ENCODE measurements at regions not wholly inside any gene's neighbourhood (a gene's known extent, or its start where the extent isn't known, plus 50 kb on each side); places are given as distances from the start of the nearest gene placed in this dataset.
"Not testable (repeated sequence)": the region's sequence is repeated elsewhere in the genome, so short reads cannot be mapped to it uniquely, and the experiment has no call there.

DNA sequence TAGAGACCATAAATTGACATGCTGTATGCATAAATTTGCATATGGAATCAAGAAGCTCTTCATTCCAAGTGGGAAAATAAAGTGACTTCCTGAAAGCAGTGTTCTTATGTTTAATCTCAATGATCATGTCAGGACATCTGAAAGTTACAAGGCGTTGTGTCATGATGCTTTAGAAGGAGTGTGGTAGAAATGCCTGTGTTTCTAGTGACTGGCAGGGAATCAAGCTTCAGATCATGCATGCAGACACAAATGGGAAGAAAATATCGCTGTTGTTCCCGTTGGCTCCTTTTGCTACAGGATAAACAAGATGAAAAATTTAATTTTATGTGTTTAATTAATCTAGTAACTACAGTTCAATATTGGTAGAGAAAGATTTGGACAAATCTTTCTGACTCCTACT lies 298.1 kb upstream of the SYT1 start:
- DNase-seq (ENCODE audit: extremely low spot score, insufficient read length, low read depth) (no peak), FAIRE-seq (no peak)

DNA sequence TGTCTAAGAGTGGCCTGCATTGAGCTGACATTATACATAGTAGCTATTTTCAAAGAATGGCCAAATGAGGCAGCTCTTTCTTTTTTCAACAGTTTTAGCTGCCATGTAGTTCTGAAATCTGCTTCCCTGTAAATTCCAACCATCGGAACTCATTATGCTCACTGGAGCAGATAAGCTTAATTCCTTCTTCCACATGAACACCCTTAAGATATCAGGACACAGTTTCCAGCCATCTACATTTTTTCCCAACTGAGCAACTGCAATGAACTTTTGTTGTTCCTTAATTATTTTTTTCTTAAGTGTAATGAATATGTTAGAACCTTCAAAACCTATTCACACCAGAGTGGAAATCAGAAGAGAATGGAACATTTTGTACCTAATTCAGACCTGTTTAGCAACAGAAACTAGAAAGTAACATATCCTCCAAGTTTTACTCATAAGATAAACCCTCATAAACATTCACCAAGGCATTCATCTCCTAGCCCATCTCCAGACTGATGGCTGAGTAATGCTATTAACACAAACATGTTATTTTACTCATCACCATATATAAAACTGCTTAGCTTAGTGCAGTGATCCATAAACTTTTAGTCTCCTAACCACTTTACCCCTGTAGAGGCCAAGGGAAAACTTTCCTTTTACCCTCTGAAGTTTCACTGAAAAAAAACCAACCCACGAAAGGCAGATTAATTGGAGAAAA lies 296.1 kb upstream of the SYT1 start:
- DNase-seq (ENCODE audit: extremely low spot score, insufficient read length, low read depth) (no peak), FAIRE-seq (no peak)

DNA sequence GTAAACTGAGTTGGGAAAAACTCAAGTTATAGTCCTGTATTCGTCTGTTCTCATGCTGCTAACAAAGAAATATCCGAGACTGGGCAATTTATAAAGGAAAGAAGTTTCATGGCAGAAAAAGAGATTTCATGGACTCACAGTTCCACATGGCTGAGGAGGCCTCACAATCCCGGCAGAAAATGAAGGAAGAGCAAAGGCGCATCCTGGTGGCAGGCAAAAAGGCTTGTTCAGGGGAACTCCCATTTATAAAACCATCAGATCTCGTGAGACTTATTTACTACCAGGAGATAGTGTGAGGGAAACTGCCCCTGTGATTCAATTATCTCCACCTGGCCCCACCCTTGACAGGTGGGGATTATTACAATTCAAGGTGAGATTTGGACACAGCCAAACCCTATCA lies 292.6 kb upstream of the SYT1 start:
- no peak for FAIRE-seq
- no peak for DNase-seq (ENCODE audit: extremely low spot score, insufficient read length, low read depth)

DNA sequence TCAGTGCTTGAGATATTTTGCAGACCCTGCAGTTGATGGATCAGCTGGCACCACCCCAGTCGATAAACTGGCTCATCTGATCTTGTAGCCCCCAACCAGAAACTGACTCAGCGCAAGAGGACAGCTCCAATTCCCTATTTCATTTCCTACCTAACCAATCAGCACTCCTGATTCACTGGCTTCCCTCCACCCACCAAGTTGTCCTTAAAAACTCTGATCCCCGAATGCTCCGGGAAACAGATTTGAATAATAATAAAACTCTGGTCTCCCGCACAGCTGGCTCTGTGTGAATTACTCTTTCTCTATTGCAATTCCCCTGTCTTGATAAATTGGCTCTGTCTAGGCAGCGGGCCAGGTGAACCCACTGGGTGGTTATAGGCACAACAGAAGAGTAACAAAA lies 289.4 kb upstream of the SYT1 start:
- DNase-seq (ENCODE audit: extremely low spot score, insufficient read length, low read depth); FAIRE-seq: not testable (repeated sequence)

DNA sequence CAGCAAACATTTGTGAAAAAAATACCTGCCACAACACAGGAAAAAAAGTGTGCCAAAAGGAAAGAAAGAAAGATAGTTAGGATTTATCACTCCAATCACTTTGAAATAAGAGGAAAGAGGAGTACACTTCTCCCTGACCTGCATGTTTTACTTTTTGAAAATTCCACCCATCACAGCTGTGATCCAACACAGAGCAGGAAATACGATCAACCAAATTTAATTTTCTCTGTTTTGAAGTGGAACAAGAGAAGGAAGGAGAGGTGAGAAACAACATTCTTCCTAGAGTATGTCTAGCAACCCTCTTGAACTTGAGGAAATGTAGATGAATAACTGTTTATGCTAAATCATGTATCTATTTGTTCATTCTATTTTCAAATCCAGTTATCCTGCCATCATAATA lies 284.7 kb upstream of the SYT1 start:
- FAIRE-seq: no peak

DNA sequence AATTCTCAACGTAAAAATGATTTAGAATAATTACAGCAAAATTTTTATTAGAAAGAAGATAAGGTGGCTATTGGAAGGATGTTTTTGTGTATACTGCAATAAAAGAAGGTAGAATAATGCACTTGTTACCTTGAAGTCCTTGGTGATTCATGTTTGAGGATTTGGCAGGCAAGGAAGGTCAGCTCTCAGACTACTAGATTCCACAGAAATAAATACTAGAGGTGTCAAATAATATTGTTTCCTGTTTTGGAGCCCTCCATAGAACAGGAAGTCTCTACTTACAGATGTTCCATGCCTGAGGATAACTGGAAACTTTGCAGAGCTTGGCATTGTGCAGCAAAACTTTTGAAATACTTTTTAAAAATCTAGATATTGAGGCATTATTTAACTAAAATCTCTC lies 284.3 kb upstream of the SYT1 start:
- no peak for FAIRE-seq
- no peak for DNase-seq (ENCODE audit: extremely low spot score, insufficient read length, low read depth)

More for the DNA sequence above, 284.7 kb upstream of the SYT1 start:
- DNase-seq (ENCODE audit: extremely low spot score, insufficient read length, low read depth): no peak

DNA sequence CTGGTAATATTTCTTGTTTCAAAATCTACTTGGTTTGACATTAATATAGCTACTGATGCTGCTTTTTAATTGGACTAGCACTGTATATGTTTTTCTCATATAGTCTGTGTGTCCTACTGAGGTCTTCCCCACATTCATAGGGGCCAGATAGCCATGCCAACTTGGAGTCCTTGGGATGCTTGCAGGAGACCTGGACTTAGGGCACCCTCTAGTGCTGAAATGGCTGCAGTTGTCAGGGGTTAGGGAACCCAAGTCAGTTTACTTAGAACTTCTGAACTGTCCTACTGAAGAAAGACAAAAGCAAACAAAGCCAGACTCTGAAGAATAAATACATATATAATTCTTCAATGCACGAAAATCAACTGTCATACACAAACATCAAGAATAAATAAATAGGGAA lies 279.9 kb upstream of the SYT1 start:
- no peak for FAIRE-seq
- DNase-seq (ENCODE audit: extremely low spot score, insufficient read length, low read depth): no peak

DNA sequence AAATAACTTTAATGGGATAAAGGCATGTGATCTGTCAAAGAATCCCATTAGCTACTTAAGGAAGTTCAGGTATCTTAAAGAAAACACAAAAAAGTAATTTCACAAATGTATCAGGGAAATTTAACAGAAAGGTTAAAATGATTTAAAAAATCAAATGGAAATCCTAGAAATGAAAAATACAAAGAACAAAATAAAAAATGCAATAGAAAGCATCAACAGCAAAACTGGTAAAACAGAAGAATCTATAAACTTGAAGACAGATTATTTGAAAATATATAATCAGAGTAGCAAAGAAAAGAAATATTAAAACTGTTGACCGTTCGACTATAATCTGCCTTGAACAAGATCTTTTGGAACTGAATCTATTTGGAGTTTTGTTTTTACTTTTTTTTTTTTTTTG lies 279.4 kb upstream of the SYT1 start:
- DNase-seq (ENCODE audit: extremely low spot score, insufficient read length, low read depth) (no peak), FAIRE-seq (no peak)

DNA sequence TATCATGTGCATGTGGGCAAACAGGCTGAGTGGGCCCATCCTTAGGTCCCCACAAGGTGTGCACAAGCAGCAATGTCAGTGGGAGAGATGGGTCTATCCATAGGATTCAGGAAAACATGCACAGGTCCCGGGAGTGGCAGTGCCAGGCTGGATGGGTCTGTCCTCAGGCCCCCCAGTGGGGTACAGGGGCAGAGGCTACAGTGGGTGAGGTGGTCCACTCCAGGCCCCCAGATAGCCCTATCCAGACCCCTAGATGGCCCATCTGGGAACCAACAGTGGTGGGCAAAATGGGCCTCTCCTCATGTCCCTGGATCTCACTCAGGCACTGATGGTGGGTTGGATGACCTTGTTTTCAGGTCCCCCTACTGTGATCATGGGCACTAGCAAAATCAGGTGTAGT lies 277.8 kb upstream of the SYT1 start:
- DNase-seq (ENCODE audit: extremely low spot score, insufficient read length, low read depth) (no peak), FAIRE-seq (no peak)

DNA sequence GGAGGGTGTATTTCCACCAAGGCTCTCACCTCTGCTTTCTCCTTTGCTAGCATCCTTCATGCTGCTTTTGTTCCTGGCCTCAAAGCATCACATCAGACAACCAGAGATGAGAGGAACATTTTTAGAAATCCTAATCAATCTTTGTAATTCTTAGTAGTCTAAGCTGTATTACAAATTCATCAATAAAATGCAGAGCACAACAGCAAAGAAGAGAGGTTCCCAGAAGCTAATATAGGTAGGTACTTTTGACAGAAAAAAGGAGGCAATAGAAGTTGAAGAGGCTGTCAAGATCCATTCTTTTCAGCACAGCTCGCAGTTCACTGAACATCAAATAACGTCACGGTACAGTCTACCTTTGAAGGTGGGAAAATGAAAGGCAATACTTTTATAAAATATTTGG lies 265.2 kb upstream of the SYT1 start:
- DNase-seq (ENCODE audit: extremely low spot score, insufficient read length, low read depth) (no peak), FAIRE-seq (no peak)

DNA sequence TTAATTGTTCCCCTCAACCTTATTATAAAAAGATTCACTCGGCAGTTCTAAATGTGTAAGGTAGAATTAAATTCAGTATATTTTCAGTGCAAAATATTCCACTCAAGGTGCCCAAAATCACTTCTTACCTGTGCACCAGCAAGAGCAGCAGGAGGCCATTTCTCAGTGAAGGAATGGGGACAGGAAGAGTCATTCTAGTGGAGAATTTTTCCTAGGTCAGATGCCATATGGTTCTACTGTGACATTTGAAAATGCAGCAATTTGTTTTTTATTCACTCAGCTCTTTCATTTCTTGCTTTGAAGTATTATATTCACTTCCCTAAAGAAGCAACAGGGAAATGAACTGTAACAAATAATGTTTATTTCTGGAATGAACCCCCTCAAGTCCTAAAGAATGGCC lies 264.0 kb upstream of the SYT1 start:
- DNase-seq (ENCODE audit: extremely low spot score, insufficient read length, low read depth) (no peak), FAIRE-seq (no peak)

DNA sequence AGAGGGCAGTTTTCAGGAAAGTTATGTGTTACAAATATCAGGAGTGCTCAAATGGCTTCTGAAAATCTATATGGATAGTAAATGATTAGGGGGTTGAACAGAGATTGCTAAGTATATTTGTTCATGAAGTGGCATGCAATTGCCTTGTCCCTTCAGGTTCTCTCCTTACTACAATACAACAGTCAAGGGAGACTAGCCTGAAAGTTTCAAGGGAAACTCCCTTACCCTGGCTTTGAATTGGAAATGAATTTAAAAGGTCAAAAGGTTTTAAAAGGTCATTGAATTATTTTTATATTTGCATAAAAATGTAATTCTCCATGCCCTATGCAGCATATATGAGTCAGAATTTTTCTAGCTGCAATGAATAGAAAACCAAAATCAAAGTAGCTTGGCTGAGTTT lies 253.1 kb upstream of the SYT1 start:
- DNase-seq (ENCODE audit: extremely low spot score, insufficient read length, low read depth): no peak
- FAIRE-seq: no peak

DNA sequence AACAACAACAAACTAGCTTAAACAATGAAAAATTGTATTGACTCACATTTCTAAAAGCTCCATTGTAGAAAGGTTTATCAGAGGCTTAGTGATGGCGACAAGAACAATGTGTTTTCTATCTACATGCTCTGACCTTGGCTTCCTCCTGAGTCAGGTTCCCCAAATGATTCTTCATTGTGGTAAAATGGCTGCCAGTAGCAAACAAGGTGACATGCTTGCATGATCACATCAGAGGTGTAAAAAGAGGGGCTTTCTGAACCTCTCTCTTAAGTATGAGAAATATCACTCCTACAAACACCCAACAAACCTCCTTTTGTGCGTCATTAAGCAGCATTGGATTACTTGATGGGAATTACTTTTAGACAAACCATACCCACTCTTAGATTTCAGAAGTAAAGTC lies 252.4 kb upstream of the SYT1 start:
- FAIRE-seq (no peak), DNase-seq (ENCODE audit: extremely low spot score, insufficient read length, low read depth) (no peak)

DNA sequence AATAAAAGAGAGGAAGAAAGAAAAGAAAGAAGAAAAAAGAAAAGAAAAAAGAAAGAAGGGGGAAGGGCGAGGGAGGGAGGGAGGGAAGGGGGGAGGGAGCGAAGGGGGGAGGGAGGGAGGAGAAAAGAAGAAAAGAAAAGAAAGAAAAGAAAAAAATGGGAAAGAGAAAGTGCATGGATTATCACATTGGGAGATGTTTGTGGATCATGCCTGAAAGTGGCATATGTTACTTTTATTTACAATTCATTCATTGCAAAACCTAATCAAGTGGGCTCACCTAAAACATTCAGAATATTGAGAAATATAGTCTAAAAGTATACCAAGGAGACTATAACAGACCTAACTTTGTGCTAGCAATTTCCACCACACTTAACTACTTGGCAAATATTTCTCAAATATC lies 246.9 kb upstream of the SYT1 start:
- FAIRE-seq (no peak), DNase-seq (ENCODE audit: extremely low spot score, insufficient read length, low read depth) (no peak)

DNA sequence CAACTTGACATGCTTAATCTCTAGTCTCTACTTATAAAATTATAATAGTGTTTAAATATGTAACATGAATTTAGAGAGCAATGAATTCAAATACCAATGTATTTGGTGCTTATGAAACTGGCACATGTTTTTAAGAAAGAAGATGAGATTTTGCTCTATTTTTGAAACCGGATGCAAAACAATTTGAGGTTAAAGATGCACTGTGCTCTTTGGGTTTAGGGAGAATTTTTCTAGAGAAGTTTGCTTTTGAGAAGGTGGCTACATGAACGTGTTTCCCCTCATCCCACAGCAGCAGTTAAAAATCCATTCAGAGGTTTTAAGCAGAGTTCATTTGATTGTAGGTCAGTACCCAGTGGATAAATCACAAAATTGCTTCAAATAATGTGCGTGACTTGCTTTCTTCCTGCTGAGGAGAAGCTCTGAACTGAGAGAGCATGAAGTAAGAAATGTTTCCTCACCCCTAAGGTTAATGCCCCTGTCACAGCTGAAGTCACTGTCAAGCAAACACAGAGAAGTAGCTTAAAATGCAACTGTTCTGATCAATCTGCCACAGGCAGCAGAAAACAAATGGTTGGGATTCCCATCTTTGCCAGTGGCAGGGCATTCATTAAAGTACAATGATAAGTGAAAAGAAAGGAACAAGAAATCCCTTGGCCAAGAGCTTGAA lies 241.9 kb upstream of the SYT1 start:
- FAIRE-seq: no peak
- no peak for DNase-seq (ENCODE audit: extremely low spot score, insufficient read length, low read depth)

DNA sequence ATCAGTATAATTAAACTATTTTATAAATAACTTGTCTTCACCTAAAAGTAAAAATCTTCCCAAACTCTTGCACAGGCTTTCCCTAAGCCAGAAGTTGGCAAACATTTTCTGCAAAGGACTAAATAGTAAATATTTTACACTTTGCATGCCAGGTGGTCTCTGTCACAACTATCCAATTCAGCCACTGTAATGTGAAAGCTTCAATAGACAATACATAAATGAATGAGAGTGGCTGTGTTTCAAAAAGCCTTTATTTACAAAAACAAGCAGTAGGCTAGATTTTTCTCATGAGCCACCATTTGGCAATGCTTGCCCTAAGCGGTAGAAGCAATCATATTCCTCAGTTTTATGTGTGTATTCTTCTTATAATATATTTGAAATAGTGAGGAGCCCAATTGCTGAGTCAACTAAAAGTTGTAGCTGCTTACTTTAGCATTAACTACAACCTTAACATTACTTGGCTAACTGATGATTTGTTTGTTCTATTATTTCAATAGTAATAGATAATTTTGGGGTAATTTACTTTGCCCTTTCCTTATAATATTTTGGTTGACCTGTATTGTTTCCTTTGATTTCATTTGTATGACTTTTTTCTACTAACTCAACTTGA lies 236.0 kb upstream of the SYT1 start:
- FAIRE-seq (no peak), DNase-seq (ENCODE audit: extremely low spot score, insufficient read length, low read depth) (no peak)

DNA sequence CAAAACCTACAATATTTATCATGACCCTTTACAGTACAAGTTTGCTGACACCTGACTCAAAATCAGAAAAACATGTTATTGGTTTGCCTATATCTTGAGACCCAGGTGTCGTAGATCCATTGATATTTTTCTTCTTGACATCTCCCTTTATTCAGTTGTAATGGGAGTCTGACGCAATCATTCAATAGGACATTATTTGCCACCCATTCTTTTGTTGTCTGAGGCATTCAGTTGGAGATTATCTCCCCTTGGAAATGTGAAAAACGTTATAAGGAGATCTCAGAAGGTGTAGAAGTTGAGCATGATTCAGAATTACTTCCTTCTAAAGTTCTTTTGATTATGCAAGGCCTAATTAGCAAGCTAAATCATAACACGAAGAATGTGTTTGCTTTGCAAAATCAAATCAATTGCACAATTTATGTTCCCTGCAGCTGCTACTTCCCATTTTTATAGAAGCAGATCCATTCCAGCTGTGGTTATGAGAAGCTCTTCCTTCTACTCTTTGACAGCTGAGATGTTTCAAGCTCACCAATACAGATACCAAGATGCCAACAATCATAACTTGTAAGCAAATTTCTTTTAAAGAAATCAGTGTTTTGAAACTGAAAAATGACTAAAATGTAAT lies 228.2 kb upstream of the SYT1 start:
- FAIRE-seq (no peak), DNase-seq (ENCODE audit: extremely low spot score, insufficient read length, low read depth) (no peak)

DNA sequence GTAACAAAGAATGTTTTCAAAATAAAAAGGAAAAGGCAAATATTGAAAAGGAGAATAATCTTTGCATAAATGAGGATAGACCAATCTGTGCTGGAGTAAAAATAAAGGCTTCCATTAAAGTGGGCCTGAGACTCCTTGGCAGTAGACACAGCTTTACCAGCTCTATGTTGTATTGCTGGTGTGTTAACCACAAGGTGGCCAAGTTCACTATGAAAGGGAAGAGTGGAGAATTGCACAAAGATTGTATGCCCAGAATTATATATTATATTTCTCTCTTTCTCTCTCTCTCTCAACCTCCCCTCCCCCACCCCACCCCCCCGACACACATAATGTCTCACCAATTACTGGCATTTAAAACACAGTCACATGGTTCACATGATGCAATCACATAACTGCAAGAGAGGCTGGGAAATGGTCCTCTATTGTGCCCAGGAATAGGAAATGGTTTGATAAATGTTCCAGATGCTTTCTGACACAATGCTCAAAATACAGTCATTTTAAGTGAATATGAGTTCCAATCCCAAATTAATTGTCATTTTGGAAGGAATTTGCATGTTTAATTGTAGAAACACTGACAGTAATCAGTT lies 222.6 kb upstream of the SYT1 start:
- DNase-seq (ENCODE audit: extremely low spot score, insufficient read length, low read depth) (no peak), FAIRE-seq (no peak)

DNA sequence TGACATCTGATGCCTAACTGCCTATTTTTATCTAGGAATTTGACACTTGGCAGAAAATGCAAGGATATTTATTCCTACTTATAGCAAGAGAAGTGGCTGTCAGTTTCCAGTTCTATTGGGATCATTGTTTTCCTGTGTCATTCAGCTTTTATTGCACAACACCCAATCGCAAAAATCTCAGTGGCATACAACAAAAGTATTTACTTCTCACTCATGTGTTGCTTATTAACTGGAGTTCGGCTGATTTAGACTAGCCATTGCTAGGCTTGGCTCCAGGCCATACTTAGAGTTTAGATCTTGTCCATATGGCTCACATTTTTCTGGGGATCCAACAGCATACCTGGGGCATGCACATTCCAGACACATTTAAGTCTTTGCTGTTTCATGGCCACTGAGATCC lies 218.6 kb upstream of the SYT1 start:
- no peak for DNase-seq (ENCODE audit: extremely low spot score, insufficient read length, low read depth)
- FAIRE-seq: no peak

DNA sequence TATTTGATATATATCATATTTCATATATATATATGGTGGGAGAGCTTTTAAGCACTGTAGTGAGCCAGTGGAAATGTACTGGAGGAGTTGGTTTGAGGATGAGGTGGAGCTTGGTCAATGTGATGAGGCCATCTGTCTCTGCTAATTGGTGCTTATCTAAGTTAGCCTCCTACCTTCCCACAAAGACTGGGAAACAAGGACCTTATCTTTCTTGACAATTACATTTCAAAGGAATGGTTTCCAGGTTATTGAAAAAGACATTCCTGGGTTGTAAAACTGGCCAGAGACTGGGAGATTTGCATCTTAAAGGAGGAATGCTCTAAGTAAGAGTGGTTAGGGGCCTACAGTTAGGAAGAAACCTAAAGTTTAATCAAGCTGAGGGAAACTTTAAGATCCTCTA lies 212.8 kb upstream of the SYT1 start:
- DNase-seq (ENCODE audit: extremely low spot score, insufficient read length, low read depth) (no peak), FAIRE-seq (no peak)

DNA sequence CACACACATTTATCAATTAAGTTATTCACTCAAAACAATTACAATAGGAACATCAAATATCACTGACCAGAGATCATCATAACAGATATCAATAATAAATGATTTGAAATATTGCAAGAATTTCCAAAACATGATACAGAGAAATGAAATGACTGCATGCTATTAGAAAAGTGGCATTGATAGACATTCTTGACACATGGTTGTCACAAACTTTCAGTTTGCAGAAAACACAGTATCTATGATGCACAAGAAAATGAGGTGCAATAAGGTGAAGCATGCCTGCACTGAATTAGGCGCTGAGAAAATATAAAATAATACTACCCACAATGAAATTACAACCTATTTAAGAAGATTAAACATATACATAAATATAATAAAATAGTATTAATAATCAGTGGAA lies 198.0 kb upstream of the SYT1 start:
- FAIRE-seq: no peak

More for the DNA sequence above, 198.0 kb upstream of the SYT1 start:
- DNase-seq (ENCODE audit: extremely low spot score, insufficient read length, low read depth): no peak
